ENCODE measurements at regions not wholly inside any gene's neighbourhood (a gene's known extent, or its start where the extent isn't known, plus 50 kb on each side); places are given as distances from the start of the nearest gene placed in this dataset.

DNA sequence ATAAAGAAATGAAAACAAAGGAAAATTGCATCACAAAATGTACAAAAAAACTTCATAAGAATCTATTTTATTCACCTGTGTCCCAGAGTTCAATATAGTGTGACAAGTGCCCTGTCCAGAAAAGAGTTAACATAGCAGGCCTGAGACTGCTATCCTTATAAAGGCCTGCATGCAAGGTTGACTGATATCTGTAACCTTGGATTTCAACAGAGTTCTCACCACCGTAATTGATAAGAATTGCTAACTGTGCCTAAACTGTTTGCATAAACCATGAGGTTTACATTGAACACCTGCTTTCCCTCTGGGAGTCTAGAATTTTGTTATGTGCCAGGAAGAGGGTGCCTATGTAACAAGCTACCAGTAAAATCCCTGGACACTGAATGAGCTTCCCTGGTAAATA is 461.7 kb upstream of the DPH6 start:
- no peak for TF ChIP-seq EZH2 (IDR thresholded peaks at IDR 0.05; ENCODE audit: insufficient read depth, low read length)
- TF ChIP-seq, protein P1, sequence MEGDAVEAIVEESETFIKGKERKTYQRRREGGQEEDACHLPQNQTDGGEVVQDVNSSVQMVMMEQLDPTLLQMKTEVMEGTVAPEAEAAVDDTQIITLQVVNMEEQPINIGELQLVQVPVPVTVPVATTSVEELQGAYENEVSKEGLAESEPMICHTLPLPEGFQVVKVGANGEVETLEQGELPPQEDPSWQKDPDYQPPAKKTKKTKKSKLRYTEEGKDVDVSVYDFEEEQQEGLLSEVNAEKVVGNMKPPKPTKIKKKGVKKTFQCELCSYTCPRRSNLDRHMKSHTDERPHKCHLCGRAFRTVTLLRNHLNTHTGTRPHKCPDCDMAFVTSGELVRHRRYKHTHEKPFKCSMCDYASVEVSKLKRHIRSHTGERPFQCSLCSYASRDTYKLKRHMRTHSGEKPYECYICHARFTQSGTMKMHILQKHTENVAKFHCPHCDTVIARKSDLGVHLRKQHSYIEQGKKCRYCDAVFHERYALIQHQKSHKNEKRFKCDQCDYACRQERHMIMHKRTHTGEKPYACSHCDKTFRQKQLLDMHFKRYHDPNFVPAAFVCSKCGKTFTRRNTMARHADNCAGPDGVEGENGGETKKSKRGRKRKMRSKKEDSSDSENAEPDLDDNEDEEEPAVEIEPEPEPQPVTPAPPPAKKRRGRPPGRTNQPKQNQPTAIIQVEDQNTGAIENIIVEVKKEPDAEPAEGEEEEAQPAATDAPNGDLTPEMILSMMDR (IDR thresholded peaks at IDR 0.05; ENCODE audit: insufficient read depth, low read depth, low read length), result no peak

Measured in astrocyte (in vitro differentiated cells and primary cell).